MV-4-11 (cell line): ENCODE measurements at regions not wholly inside any gene's neighbourhood (a gene's known extent, or its start where the extent isn't known, plus 50 kb on each side); places are given as distances from the start of the nearest gene placed in this dataset.

Source experiments
- DNase-seq: peaks from one replicate; lab custom pipeline; 2025; lab: John Stamatoyannopoulos, UW

DNA sequence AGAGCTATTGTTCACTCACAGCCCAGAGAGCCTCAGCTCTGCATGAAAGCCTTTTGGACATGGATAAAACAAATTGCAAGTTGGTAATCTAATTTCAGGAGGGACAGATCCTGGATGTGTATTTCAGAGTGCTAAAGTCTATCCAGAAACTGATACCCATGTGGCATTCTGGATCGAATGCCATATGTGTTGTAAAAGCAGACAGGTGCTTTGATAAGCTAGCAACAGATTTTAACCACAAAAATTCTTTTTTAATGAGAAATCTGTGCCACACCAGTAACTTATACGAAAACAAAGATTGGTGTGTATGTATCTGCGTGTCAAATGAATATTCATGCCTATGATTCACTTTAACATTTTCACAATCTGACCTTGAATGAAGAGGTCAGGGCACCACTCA, 936.6 kb upstream of the MAP3K7 start:
- DNase-seq = no peak

DNA sequence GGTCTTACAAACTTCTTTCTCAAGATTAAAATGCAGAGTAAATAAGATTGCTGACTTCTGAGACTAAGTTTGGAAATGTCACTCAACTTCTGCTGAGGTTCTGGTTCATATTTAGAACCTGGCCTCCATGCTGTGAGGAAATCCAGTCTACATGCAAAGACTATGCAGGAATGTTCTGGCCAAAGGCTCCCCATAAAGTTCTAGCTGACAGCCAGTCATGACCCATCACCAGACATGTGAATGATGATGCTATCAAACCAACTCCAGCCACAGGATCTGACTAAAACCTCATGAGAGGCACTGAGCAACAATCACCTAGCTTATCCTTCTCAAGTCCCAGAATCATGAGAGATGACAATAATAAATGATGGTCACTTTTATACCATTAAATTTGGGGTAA, 935.1 kb upstream of the MAP3K7 start:
- DNase-seq = no peak

DNA sequence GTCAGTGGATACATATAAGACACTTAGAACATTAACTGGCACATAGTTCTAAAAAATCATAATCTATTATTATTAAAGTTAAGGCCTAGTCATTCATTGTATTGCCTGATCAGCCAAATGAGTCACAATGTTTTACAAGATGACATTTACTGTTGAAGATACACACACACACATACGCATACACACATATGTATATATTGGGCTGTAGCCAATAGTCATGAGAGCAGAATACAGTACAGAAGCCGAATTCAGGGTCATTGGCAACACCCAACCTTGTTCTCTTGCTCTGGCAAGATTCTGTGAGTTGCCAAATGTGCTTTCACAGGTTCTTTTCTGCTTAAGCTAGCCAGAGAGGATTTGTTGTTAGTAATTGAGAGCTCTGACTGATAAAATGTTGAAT, 922.8 kb upstream of the MAP3K7 start:
- no peak for DNase-seq

DNA sequence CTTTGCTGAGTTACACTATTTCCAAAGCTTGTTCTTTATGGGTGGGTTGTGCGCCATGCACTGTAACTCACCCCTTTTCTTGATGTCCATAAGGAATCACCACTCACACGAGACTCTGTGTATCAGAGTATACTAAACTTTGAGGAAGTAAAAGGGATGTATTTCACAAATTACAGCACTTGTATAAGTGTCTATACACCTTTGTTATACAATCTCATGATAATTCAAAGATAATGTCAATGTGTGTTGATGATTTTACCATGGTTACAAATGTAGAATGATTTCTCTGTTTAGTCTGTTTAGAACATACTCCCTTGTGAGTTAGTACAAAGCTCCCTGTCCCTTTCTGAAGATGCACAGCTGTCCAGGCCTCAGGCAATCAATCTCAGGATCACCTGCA, 922.2 kb upstream of the MAP3K7 start:
- DNase-seq = no peak

DNA sequence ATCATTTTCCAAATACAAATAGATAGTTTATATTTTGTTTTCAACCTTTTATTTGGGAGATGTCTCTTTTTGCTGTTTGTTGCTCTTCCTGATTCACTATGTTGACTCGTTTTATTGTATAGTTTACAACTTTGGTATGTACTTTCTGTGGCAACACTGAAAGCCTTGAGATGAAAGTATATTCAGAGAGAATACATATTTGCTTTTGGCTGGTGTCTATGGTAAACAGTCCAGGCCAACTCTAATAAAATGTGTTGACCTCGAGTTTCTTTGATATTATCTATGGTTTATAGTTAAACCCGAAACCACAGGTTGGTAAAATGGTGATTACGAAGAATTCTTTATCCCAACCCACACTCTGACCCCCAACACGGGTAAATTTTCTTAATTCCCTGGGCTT, 919.6 kb upstream of the MAP3K7 start:
- no peak for DNase-seq

DNA sequence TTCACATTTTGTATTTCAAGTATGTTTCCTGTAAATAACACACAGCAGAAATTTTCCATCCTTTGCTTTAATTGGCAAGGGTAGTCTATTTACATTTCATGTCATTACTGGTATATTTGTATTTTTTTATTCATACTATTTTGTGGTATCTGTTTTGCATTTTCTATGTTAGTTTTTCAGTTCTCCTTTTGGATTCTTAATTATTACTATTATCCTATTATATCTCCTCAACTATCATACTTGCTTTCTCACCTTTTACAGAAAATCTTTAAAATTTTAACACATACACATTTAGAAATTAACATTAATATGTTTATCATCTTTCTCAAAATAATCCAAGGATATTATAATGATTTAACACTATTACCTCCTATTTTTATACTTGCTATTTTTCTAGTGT, 918.3 kb upstream of the MAP3K7 start:
- no peak for DNase-seq

DNA sequence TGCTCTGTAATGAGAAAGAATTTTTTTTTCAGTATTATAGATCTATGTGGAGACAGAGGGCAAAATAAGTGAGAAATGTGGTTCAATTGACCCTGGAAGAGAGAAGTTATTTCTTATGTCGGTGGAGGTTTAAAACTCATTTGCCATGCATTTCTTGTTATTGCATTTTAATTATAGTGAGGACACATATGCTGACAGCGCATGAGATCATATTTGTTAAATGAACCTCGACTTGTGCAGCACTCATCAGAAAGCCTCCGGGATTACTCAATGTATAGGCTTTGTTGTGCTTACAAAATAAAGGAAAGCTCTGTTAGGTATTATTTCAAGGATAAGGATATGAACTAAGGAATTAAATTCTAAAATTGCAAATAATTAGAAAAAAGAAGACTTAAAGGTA, 915.1 kb upstream of the MAP3K7 start:
- no peak for DNase-seq

DNA sequence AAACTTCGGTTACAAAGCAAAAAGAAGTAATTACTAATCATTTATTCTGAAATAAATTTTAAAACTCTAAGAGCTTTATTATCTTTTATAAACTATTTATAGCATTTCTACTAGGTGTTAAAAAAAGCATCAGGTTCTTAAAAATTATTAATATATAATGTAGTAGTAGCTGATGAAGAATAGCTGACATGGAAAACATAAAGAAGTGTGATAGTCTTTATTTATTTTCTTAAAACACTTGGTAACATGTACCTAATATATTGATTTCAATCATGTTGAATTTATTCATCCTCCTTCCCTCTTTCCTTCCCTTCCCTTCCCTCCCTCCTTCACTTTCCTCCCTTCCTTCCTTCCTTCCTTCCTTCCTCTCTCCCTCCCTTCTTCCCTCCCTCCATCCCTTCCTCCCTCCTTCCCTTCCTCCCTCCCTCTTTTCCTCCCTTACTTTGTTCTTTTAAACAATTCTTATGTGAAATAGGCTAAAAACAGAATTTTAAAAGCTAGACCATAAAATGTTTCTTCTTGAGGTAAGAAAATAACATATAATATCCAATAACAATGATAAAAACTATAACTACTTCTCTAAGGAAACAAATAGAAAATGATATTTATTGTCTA, 913.9 kb upstream of the MAP3K7 start:
- DNase-seq = no peak

DNA sequence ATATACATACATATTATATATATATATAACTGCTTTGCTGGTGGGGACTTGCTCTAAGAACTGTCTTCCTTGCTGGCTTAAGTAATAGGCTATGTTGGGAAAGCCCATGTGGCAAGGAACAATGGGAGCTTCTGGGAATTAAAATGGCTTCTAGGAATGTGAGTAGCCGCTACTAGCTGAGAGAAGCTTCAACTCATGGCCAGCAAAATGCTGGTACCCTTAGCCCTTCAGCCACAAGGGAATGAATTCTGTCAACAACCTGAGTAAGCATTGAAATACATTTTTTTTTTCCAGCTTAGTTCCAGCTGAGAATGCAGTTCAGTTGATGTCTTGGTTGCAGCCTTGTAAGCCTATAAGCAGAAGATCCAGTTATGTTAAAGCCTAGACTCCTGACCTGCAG, 911.7 kb upstream of the MAP3K7 start:
- DNase-seq = no peak

DNA sequence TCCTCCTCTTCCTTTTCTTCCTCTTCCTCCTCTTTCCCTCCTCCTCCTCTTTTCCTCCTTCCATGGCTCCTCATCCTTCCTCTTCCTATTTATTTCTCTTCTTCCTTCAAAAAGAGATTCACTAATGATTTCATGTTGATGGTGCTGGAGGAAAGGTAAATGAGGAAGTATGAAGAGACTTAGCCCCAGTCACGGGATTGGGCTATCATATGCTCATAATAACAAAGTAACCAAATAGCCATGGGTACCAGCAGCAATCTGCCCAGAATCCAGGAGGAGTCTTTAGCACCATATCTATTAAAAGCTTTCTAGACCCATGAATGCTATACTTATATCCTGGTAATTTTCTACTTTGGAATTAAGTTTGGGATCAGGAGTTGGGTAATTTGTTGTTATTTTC, 910.9 kb upstream of the MAP3K7 start:
- DNase-seq = no peak

DNA sequence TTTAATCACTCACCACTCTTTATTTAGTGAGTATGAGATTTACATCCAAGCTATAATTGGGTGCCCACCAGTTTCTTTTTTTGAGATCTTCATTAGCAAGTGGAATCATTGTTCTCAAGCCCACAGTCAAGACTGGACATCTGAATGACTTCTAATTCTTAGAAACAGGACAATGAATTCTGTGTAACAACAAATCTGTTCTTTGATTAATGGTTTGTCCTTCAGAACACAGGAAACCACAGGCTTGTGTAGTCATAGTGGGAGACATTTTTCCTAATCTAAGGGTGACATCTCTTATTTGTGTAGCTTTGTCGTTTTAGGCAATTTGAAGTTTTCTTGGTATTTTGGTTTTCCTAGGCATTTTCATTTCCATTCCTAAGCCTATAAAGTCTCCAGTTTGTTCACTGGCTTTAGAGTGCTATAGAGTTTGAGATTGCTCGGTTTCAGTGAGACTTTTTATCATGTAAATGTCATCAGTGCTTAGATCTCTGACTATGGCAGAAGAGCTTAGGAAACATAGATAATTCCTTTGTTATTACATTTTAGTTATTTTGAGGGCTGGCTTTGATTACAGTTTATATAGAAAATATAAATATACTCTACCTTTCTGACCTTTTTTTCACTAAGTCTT, 903.9 kb upstream of the MAP3K7 start:
- no peak for DNase-seq

DNA sequence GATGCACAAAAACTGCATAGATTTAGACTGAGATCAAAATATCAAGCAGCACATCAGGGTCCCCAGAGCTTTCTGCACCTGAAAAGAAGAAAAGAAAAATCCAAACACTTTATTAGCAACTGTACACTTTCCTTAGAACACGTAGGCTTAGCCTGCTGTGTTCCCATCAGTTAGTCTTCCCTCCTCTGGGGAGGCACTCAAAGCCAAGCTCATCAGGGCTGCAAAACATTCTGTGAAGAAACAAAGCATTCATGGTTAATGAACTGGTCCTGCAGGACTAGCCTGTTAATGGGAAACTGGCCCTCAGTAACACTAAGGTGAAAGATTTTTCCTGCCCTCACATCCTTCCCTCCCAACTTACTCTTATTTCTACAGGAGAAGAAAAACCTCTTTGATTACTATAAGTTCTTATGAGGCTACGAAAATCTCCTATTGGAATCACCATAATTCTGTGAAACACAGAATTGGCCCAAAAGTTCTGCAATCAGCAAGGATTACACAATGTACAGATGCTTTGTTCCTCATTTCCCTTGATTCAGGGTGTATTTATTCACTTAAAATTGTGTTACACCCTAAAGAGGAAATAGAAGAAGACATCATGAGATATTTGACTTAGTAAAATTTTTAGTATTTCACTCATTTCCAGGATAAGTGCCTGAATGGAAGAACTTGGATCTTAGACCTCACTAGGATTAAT, 901.0 kb upstream of the MAP3K7 start:
- peak; percentile 58 for DNase-seq

DNA sequence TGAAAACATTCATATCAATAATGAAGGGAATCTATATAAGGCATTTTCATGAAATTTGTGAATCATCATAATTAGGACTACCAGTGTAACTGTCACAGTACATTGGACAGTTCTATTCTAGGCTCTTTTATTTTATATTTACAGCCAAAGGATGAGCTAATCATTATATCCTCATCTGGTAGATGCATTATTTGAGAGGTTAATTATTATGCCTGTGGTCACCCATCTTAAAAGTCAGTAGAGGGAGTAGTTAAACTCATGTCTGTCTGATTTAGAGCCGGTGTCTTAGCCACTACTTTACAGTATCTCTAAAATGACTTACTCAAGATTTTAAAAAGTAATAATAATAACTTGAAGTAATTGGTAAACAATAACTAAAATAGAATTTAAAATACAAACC, 899.3 kb upstream of the MAP3K7 start:
- DNase-seq = no peak

DNA sequence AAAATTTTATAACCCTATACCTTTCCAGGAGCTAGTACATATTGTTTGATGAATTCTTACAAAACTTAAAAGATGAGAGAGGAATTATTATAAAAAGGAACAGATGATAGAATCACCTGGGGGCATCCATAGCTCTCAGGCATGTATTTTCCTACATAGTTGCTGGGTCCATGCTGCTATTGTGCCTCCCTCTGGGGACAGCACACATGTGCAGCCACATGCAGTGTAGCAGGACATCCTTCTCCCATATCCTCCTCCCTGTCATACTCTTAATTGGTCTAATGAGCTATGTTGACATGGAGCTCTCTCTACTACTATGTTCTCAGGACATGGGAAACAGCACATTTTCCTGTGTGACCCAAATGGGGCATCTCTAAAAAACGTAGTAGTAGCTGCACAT, 898.2 kb upstream of the MAP3K7 start:
- DNase-seq = no peak

DNA sequence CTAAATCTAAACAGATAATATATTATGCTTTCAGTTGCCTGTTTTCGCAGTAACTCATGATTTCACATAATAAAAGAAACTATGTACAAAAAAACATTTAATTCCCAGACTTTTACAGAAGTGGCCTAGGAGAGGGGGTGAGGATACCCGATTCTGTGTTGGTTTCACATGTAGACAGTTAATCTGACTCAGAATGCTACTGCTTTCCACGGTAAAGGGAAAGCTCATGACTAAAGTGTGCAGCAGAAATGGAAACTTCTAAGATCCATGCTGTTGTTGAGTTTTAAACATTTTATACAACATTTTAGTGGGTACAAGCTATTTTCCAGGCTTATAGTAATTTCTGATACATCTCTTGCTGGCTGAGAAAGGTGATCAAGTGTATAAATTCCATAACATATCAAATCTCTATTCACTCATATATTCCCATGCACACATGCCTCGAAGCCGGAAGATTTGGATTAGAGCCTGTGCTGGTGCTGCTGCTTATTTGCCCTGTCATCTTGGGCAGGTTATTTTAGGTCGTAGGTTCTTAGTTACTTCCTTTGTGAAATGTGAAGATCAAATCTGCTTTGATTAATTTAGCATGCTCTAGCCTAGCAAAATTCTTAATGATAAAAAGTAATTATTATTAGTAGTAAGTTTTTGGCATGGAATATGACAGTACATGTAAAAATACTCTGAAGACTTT, 896.7 kb upstream of the MAP3K7 start:
- no peak for DNase-seq

DNA sequence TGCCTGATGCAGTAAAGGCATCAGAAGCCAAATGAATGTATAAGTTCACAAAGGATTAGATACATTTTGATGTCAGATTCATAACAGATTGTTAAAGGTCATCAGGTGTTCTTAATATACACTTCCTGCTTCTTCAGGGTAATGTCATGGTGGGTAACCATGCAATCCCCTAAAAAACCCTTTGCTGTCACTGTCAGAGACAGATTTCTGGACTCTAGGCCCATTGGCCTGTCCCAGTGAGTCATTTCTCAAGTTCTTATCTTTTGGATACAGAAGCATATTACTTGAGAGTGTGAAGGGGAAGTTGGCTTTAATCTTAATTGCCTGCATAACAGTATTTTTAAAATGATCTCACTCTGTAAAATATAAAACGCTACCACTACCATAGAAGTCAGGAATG, 895.6 kb upstream of the MAP3K7 start:
- DNase-seq = no peak

DNA sequence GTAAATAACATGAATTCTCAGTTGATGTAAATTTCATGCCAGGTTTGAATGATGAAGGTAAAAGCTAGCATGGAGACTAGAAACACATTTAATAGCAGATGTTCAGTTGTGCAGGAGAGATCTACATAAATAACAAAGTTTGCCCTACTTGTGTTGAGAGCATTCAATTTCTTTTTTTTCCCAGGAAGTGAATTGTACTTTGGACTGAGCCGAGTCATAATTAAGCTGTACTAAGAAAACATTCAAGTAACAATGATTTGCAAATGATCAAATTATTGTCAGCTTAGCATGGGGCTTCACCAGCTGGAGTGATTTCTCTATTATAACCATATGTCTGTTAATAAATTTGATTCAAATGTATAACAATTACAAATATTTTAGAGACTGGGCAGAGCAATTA, 893.5 kb upstream of the MAP3K7 start:
- DNase-seq = no peak

DNA sequence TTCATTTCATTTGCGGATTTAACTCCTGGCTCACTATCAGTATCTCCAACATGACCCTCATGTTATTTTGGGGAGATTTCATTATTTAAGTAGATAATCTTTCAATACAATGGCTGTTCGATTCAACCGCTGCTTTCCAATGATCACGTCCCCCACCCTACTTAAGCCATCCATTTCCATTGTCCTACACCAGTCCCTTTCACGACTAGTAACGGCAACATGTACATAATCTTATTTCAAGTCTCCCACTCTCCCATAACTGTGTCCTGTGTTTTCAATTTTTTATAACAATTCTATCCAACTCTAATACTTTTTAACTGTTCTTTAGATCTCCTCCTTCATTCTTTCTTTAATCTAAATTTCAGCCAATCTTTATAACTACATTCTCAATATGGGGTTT, 890.8 kb upstream of the MAP3K7 start:
- DNase-seq = no peak

DNA sequence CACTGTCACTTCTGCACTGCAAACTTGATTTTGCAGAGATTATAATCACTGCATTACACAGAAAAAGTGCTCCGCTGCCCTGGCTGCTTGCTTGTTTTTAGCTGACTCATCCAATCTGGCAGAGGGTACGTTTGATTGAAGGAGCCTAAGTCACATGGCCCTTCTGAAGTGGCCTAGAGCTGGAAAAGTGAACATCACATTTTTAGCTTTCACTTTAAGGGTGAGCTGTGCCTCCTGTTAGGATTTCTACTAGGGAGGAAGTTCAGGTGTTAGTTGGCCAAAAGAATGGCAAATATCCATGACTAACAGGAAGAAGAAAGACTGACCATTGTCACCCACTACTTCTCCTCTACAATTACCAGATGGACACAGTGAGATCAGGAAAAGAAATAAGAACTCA, 889.1 kb upstream of the MAP3K7 start:
- no peak for DNase-seq

DNA sequence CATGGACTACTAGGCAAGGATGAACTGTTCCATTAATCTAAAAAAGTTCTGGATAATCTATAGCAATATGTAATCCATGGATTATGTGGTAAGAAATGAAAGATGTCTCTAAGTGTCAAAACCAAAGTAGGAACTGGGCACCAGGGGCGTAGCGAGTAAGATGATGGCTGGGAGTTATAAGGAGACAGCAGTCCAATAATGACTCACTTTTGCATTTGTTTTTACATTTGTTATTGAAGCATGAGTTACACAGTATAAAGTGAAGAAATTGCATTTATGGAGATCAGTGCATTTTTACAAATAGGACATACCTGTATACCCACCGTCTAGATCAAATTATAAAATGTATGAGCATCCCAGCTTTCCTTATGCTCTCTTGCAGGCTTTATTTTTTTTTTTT, 878.5 kb upstream of the MAP3K7 start:
- no peak for DNase-seq

DNA sequence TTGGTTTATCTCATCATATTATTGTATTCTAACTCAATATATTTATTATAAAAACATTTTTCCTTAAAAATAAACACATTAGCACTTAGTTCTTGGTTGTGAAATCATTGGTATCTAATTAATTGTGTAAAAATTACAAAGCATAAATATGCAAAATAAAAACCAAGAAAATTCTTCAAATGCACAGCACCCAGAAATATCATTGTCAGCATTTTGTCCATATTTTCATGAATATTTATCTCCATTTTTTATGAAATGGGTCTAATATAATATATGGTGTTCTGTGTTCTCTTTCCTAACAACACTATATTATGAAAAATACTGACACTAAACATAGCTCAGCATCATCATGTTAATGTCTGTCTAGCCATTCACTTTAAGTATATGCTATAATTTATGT, 877.8 kb upstream of the MAP3K7 start:
- DNase-seq = no peak

DNA sequence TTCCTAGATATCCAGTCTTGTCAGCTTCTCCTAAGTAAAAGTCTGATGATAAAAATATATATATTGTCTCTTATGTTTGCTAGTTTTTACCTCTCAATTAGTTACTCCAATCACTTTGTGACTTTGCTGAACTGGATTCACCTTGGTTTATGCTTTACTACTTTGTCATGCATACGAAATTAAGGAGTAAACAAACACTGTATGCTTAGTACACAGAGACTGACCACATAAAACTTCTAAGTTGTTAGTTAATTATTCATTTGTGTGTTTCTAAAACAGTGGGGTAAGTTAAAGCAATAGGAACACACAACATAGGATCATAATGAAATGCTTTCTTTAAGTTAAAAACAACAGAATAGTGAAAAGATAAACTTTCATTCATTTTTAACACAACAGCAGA, 877.3 kb upstream of the MAP3K7 start:
- no peak for DNase-seq

DNA sequence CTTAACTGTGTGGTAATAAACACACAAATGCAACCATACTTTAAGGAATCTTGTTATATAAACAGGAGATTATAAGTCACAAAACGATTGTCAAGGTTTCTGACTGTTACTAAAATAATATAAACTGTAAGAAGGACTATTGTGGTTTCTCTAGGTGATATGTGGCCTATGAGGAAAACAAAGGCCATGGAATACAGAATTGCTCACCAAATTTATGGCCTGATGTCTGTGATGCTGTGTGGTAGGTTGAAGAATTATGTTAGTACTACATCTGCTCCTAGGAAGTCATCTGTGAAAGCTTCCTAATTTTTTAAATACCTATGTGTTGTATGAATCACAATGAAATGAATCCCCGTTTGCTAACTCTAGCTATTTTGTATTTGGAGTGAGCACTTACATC, 875.4 kb upstream of the MAP3K7 start:
- DNase-seq = no peak
